ENCODE measurements at regions not wholly inside any gene's neighbourhood (a gene's known extent, or its start where the extent isn't known, plus 50 kb on each side); places are given as distances from the start of the nearest gene placed in this dataset.
"Not testable (repeated sequence)": the region's sequence is repeated elsewhere in the genome, so short reads cannot be mapped to it uniquely, and the experiment has no call there.

DNA sequence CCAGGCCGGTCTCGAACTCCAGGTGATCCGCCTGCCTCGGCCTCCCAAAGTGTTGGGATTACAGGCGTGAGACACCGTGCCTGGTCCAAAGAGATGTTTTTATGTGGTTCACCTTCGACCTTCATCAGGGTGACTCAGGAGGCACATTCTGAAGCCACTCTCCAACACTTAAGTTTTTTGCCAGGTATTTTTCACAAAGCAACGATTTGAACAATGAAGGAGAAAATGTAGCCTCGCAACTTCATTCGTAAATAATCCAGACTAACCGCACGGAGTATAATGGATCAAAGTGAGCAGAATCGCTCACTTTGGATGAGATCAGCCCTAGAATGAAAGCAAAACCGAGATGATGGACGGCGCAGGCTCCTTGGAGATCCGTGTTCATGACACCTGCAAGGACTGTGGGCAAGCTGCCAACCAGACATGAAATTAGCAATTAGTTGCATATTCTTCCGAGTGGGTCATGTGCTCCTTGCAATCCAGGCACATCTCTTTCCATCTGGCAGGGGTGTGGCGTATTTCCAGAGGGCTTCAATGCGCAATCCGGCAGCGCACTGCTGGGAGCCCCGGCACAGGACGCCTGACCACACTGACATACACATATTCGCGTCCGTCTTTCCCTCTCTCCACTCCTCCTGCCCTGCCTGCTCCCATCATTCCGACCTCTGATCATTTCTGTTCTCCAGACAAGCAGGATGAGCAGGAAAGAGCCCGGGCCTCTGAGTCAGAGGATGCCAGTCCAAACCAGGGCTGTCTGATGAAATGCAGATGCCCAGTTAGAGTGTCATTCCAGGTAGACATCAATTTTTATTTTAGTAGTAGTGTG, 148.4 kb downstream of the KLF6 start:
- TF ChIP-seq, protein P1, sequence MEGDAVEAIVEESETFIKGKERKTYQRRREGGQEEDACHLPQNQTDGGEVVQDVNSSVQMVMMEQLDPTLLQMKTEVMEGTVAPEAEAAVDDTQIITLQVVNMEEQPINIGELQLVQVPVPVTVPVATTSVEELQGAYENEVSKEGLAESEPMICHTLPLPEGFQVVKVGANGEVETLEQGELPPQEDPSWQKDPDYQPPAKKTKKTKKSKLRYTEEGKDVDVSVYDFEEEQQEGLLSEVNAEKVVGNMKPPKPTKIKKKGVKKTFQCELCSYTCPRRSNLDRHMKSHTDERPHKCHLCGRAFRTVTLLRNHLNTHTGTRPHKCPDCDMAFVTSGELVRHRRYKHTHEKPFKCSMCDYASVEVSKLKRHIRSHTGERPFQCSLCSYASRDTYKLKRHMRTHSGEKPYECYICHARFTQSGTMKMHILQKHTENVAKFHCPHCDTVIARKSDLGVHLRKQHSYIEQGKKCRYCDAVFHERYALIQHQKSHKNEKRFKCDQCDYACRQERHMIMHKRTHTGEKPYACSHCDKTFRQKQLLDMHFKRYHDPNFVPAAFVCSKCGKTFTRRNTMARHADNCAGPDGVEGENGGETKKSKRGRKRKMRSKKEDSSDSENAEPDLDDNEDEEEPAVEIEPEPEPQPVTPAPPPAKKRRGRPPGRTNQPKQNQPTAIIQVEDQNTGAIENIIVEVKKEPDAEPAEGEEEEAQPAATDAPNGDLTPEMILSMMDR (conservative IDR thresholded peaks at IDR 0.05; ENCODE audit: low read depth), result no peak
- ChIA-PET CTCF (no interaction called here), POLR2A (ENCODE audit: low non-redundant PET) (no interaction called here)
- DNase-seq (ENCODE audit: low spot score), result no peak
- no peak overlapping the region for H3K27ac ChIP-seq

DNA sequence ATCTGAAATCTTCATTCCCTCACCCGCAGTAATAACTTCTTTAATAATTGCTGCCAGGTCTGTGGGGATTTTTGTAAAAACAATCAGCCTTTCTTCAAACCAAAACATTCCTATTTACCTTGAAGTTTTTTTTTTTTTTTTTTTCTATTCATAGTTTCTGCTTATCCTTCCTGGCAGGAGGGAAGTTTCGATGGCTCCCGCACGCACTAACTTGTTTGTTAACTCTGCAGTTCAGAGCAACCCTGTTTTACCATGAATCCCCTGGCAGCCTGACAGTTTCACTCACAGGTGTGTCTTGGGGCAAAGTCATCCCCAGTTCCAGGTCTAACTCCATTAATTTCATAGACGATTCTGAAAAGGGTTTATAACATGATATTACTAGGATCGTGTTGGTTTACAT, 149.3 kb downstream of the KLF6 start:
- DNase-seq (ENCODE audit: low spot score), result peak; percentile 44
- H3K27ac ChIP-seq, result no peak overlapping the region
- CTCF ChIA-PET, result no interaction called here
- TF ChIP-seq, protein P1 (conservative IDR thresholded peaks at IDR 0.05; ENCODE audit: low read depth), result no peak
- POLR2A ChIA-PET (ENCODE audit: low non-redundant PET), result no interaction called here

DNA sequence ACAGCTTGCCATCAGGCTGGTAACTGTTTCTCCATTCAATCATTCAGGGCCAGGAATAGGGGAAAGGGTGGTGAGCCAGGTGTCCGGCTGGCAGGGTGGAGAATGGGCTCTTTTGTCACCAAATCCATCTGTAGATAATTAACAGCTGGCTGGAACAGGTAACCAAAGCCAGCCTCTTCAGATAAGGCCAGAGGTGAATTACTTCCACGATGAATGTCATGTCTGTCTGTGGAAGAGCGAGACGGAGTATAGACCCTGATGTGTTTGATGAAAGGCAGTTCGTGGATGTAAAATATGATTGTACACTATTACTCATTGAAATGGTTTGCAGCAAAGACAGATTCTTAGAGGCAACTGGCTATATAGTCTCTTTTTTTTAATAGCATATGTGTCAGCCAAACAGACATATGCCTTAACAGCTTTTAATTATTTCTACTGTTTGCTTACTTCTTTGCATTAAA, 149.8 kb downstream of the KLF6 start:
- TF ChIP-seq, protein P1 (conservative IDR thresholded peaks at IDR 0.05; ENCODE audit: low read depth), result no peak
- POLR2A ChIA-PET (ENCODE audit: low non-redundant PET), result no interaction called here
- CTCF ChIA-PET, result no interaction called here
- no peak overlapping the region for H3K27ac ChIP-seq
- DNase-seq (ENCODE audit: low spot score), result no peak

DNA sequence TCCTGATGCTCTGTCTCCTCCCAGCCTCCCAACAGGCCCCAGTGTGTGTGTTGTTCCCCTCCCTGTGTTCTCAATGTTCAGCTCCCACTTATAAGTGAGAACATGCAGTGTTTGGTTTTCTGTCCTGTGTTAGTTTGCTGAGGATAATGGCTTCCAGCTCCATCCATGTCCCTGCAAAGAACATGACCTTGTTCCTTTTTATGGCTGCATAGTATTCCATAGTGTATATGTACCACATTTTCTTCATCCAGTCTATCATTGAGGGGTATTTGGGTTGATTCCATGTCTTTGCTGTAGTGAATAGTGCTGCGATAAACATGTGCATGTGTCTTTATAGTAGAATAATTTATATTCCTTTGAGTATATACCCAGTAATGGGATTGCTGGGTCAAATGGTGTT, 150.4 kb downstream of the KLF6 start:
- H3K27ac ChIP-seq; POLR2A ChIA-PET (ENCODE audit: low non-redundant PET); DNase-seq (ENCODE audit: low spot score); CTCF ChIA-PET: not testable (repeated sequence)

DNA sequence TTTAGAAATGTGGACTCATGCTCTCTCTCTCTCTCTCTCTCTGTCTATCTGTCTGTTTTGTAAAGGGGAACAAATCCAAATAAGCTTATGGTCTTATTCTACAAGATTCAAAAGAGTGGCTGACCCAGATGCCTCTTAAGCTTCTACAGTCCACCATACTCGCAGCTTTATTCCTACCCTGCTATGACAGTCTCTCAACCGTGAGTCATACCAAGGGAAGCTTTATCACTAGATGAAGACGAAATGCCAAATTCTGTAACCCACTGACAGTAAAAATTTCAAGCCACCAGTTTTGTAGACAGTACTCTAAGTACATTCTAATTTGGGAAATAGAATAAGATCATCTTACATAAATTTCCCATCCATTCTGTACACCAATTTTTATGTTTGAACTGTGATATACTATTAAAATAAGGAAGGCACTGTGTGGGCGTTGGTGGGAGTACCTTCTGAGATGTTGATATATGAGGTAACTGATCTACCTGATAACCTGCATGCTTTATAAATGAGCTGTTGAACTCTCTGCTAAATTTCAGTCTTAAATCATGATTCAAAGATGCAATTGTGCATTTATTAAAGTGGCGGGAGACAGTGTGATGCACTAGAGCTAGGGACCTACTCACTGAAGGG, 153.2 kb downstream of the KLF6 start:
- POLR2A ChIA-PET (ENCODE audit: low non-redundant PET), result no interaction called here
- DNase-seq (ENCODE audit: low spot score), result no peak
- no peak overlapping the region for H3K27ac ChIP-seq
- TF ChIP-seq, protein P1 (conservative IDR thresholded peaks at IDR 0.05; ENCODE audit: low read depth), result no peak
- CTCF ChIA-PET, result no interaction called here

DNA sequence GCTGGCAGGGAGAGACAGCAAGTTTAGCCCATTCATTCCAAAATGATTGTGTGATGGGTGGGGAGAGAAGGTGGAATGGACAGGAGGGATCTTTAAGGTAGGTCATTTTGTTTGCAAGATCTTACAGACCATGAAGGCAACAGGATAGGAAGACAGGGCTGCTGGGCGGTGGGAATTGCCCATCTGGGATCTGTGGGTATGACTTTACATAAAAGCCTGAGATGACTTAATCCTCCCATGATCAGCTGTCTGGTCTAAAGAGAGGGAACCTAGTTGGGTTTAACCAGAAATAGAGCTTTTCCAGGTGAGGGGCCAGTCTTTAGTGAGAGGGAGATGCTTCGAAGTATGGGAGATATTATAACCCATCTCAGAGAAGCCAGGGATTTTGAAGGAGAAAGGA, 153.7 kb downstream of the KLF6 start:
- no peak for DNase-seq (ENCODE audit: low spot score)
- CTCF ChIA-PET, result no interaction called here
- no peak overlapping the region for H3K27ac ChIP-seq
- POLR2A ChIA-PET (ENCODE audit: low non-redundant PET), result no interaction called here
- TF ChIP-seq, protein P1 (conservative IDR thresholded peaks at IDR 0.05; ENCODE audit: low read depth), result no peak
